GM12892 (cell line): ENCODE measurements at regions not wholly inside any gene's neighbourhood (a gene's known extent, or its start where the extent isn't known, plus 50 kb on each side); places are given as distances from the start of the nearest gene placed in this dataset.

ENCODE experiments used
- POLR2A ChIP-seq: IDR thresholded peaks from 2 replicates; pipeline ENCODE4 v1.6.1; 2011; ENCODE audit warnings: low read depth, low read length, control low read depth
- POLR2AphosphoS5 ChIP-seq: IDR thresholded peaks from 2 replicates; pipeline ENCODE4 v1.6.1; 2011; ENCODE audit warnings: low read depth, low read length, control low read depth
- TAF1 ChIP-seq: IDR thresholded peaks from 2 replicates; pipeline ENCODE4 v1.6.1; 2011; ENCODE audit warnings: low read depth, mild to moderate bottlenecking, control low read depth, low read length, borderline replicate concordance

DNA sequence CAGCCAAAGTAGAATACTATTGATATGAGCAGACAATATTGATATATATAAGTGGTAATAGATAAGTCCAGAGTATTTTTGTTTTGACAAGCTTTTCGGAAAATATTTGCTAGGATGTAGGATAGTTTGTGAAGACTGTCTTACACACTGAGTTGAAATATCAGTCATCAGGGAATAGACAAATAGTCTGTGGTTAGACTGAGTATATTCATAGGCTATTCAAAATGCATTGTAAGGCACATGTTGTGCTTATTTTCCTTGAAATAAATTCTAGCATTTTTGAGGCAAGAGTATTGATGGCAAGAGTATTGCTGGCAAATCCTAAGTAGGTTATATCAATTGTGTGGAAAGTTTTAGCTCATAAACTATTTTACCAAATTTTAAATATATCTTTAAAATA is 201.1 kb downstream of the LRIG3 start:
- TF ChIP-seq POLR2AphosphoS5 (no peak), POLR2A (no peak), TAF1 (no peak)
